GM08714 (cell line): ENCODE measurements at regions not wholly inside any gene's neighbourhood (a gene's known extent, or its start where the extent isn't known, plus 50 kb on each side); places are given as distances from the start of the nearest gene placed in this dataset.

Source experiments
- H3K4me3 ChIP-seq: fragments of 200-500 bp; sonication (Bioruptor generic); 2 replicates; pipeline ENCODE4 v1.5.1; 2014; ENCODE audit warnings: mild to moderate bottlenecking, low read length, inconsistent platforms
- ZNF274 ChIP-seq: IDR thresholded peaks from 2 replicates; pipeline ENCODE4 v1.6.1; 2012; ENCODE audit warnings: mild to moderate bottlenecking, low read depth, low read length

GRCh38 chr14:85205875-85206274 lies 324.1 kb upstream of the FLRT2 start:
- H3K4me3 ChIP-seq, result no peak overlapping the region
- TF ChIP-seq ZNF274, result no peak

- TF ChIP-seq ZNF274, result no peak
These were observed 315.5 kb upstream of the FLRT2 start for GRCh38 chr14:85214471-85214870.

GRCh38 chr14:85217412-85217811 lies 312.5 kb upstream of the FLRT2 start:
- TF ChIP-seq ZNF274, result no peak
- H3K4me3 ChIP-seq, result no peak overlapping the region

More at GRCh38 chr14:85214471-85214870, 315.5 kb upstream of the FLRT2 start:
- no peak overlapping the region for H3K4me3 ChIP-seq

- H3K4me3 ChIP-seq, result no peak overlapping the region
- no peak for TF ChIP-seq ZNF274
These were observed 311.0 kb upstream of the FLRT2 start for GRCh38 chr14:85218982-85219381.

- H3K4me3 ChIP-seq, result no peak overlapping the region
- no peak for TF ChIP-seq ZNF274
These were observed 308.1 kb upstream of the FLRT2 start for GRCh38 chr14:85221832-85222231.

GRCh38 chr14:85222341-85222740 lies 307.6 kb upstream of the FLRT2 start:
- no peak overlapping the region for H3K4me3 ChIP-seq
- no peak for TF ChIP-seq ZNF274

GRCh38 chr14:85223667-85224066 lies 306.3 kb upstream of the FLRT2 start:
- no peak overlapping the region for H3K4me3 ChIP-seq
- no peak for TF ChIP-seq ZNF274

- TF ChIP-seq ZNF274, result no peak
- no peak overlapping the region for H3K4me3 ChIP-seq
These were observed 305.7 kb upstream of the FLRT2 start for GRCh38 chr14:85224241-85224640.

GRCh38 chr14:85233756-85234155 lies 296.2 kb upstream of the FLRT2 start:
- no peak for TF ChIP-seq ZNF274
- H3K4me3 ChIP-seq, result no peak overlapping the region

GRCh38 chr14:85234156-85235025 lies 295.6 kb upstream of the FLRT2 start:
- H3K4me3 ChIP-seq, result no peak overlapping the region
- no peak for TF ChIP-seq ZNF274

- H3K4me3 ChIP-seq, result no peak overlapping the region
- TF ChIP-seq ZNF274, result no peak
These were observed 294.1 kb upstream of the FLRT2 start for GRCh38 chr14:85235868-85236267.

GRCh38 chr14:85236296-85236695 lies 293.6 kb upstream of the FLRT2 start:
- H3K4me3 ChIP-seq, result no peak overlapping the region
- no peak for TF ChIP-seq ZNF274

- no peak overlapping the region for H3K4me3 ChIP-seq
- TF ChIP-seq ZNF274, result no peak
These were observed 290.2 kb upstream of the FLRT2 start for GRCh38 chr14:85239791-85240190.

GRCh38 chr14:85241022-85241855 lies 288.7 kb upstream of the FLRT2 start:
- TF ChIP-seq ZNF274, result no peak
- no peak overlapping the region for H3K4me3 ChIP-seq

GRCh38 chr14:85242666-85243065 lies 287.3 kb upstream of the FLRT2 start:
- TF ChIP-seq ZNF274, result no peak
- no peak overlapping the region for H3K4me3 ChIP-seq
